Stimulated activated CD8-positive, alpha-beta memory T cell treated with anti-CD3 and anti-CD28 coated beads, Interleukin-2, amount 100 ng/mL, for 48 hours (primary cell): ENCODE measurements at regions not wholly inside any gene's neighbourhood (a gene's known extent, or its start where the extent isn't known, plus 50 kb on each side); places are given as distances from the start of the nearest gene placed in this dataset.
"Not testable (repeated sequence)": the region's sequence is repeated elsewhere in the genome, so short reads cannot be mapped to it uniquely, and the experiment has no call there.

Experiments
- DNase-seq, 2 donors: peaks; one replicate each; pipeline ENCODE4 v3.0.0-alpha.2; 2020; ENCODE audit warnings: low read depth in 2 of 2

GRCh38 chr20:1754306-1754705, 96.7 kb upstream of the SIRPG start:
- DNase-seq, result no peak

- no peak for DNase-seq
Observed at GRCh38 chr20:1752045-1752444, 94.5 kb upstream of the SIRPG start.

GRCh38 chr20:1748777-1749176, 91.2 kb upstream of the SIRPG start:
- DNase-seq, result no peak

GRCh38 chr20:1747953-1748577, 90.5 kb upstream of the SIRPG start:
- DNase-seq, result no peak

- not testable (repeated sequence) for DNase-seq
Observed at GRCh38 chr20:1742049-1742434, 84.5 kb upstream of the SIRPG start.

GRCh38 chr20:1741309-1742048, 83.9 kb upstream of the SIRPG start:
- DNase-seq, result no peak

- DNase-seq, result no peak
Observed at GRCh38 chr20:1737134-1737533, 79.6 kb upstream of the SIRPG start.

- no peak for DNase-seq
Observed at GRCh38 chr20:1735417-1736089, 78.0 kb upstream of the SIRPG start.

GRCh38 chr20:1734269-1734858, 76.8 kb upstream of the SIRPG start:
- DNase-seq, result no peak

GRCh38 chr20:1731828-1732375, 74.3 kb upstream of the SIRPG start:
- DNase-seq, result not testable (repeated sequence)

- DNase-seq, result not testable (repeated sequence)
Observed at GRCh38 chr20:1730981-1731711, 73.6 kb upstream of the SIRPG start.

GRCh38 chr20:1727303-1727702, 69.7 kb upstream of the SIRPG start:
- not testable (repeated sequence) for DNase-seq

GRCh38 chr20:1724901-1725300, 67.3 kb upstream of the SIRPG start:
- no peak for DNase-seq

GRCh38 chr20:1722513-1723050, 65.0 kb upstream of the SIRPG start:
- DNase-seq, result no peak

GRCh38 chr20:1721687-1722512, 64.3 kb upstream of the SIRPG start:
- no peak for DNase-seq

GRCh38 chr20:1720845-1721475, 63.4 kb upstream of the SIRPG start:
- DNase-seq, result no peak

- DNase-seq, result no peak
Observed at GRCh38 chr20:1720226-1720625, 62.6 kb upstream of the SIRPG start.

- no peak for DNase-seq
Observed at GRCh38 chr20:1718604-1719384, 61.2 kb upstream of the SIRPG start.
